Liver (tissue), 8 donors: ENCODE measurements at regions not wholly inside any gene's neighbourhood (a gene's known extent, or its start where the extent isn't known, plus 50 kb on each side); places are given as distances from the start of the nearest gene placed in this dataset.

Experiments
- DNase-seq: peaks from one replicate; pipeline ENCODE4 v3.0.0-alpha.2; 2017; ENCODE audit warnings: low spot score
- H3K27ac ChIP-seq, 2 donors: one replicate each; pipeline ENCODE4 v1.7.0; 2013; ENCODE audit warnings: inconsistent platforms in 2 of 2, low read length in 2 of 2, control low read depth in 1 of 2, low read depth in 1 of 2, mild to moderate bottlenecking in 1 of 2
- H3K27me3 ChIP-seq, 4 donors: one replicate each; pipeline versions ENCODE4 v1.6.1 to v1.7.0; 2013; ENCODE audit warnings: low read length in 3 of 4, inconsistent platforms in 1 of 4, mild to moderate bottlenecking in 1 of 4, moderate library complexity in 1 of 4; ENCODE audit not compliant: control insufficient read depth in 4 of 4, insufficient read depth in 4 of 4
- H3K36me3 ChIP-seq, 4 donors: one replicate each; pipeline versions ENCODE4 v1.6.1 to v1.7.0; 2013; ENCODE audit warnings: low read length in 3 of 4, mild to moderate bottlenecking in 3 of 4, low read depth in 1 of 4, moderate library complexity in 1 of 4; ENCODE audit not compliant: control insufficient read depth in 4 of 4, insufficient read depth in 3 of 4
- H3K4me1 ChIP-seq, 4 donors: one replicate each; pipeline versions ENCODE4 v1.6.1 to v1.7.0; 2013; ENCODE audit warnings: low read length in 3 of 4, mild to moderate bottlenecking in 3 of 4, moderate library complexity in 1 of 4; ENCODE audit not compliant: control insufficient read depth in 4 of 4, insufficient read depth in 4 of 4
- H3K4me3 ChIP-seq, 3 donors: one replicate each; pipeline versions ENCODE4 v1.6.1 to v1.7.0; 2013; ENCODE audit warnings: low read length in 3 of 3, control low read depth in 1 of 3, low read depth in 1 of 3, mild to moderate bottlenecking in 1 of 3
- H3K9ac ChIP-seq, 2 donors: one replicate each; pipeline ENCODE4 v1.7.0; 2013; ENCODE audit warnings: low read length in 2 of 2, mild to moderate bottlenecking in 2 of 2, moderate library complexity in 2 of 2, control low read depth in 1 of 2, low read depth in 1 of 2
- H3K9me3 ChIP-seq, 4 donors: one replicate each; pipeline versions ENCODE4 v1.6.1 to v1.7.0; 2013; ENCODE audit warnings: low read length in 3 of 4; ENCODE audit not compliant: control insufficient read depth in 4 of 4
- CTCF ChIP-seq: fragments of 150-350 bp; IDR thresholded peaks from 2 replicates; pipeline ENCODE4 v1.5.1; 2017; ENCODE audit warnings: improper control_type of control experiment, low read depth, low read length; ENCODE audit not compliant: missing input control
- EGR1 ChIP-seq, 2 donors: IDR thresholded peaks; 2 replicates each; pipeline ENCODE4 v1.6.1; 2016 to 2018; ENCODE audit warnings: antibody characterized with exemption in 2 of 2, low read depth in 2 of 2
- FOXA1 ChIP-seq: IDR thresholded peaks from 2 replicates; pipeline ENCODE4 v1.6.1; 2016; ENCODE audit warnings: antibody characterized with exemption
- FOXA2 ChIP-seq: IDR thresholded peaks from 2 replicates; pipeline ENCODE4 v1.6.1; 2016; ENCODE audit warnings: antibody characterized with exemption
- GABPA ChIP-seq, 2 donors: IDR thresholded peaks in 1 of 2; conservative IDR thresholded peaks in 1 of 2; 2 replicates each; pipeline ENCODE4 v1.6.1; 2016; ENCODE audit warnings: antibody characterized with exemption in 2 of 2, mild to moderate bottlenecking in 1 of 2, moderate library complexity in 1 of 2
- HNF4A ChIP-seq, 2 donors: conservative IDR thresholded peaks; 2 replicates each; pipeline ENCODE4 v1.6.1; 2016; ENCODE audit warnings: antibody characterized with exemption in 2 of 2, mild to moderate bottlenecking in 2 of 2
- HNF4G ChIP-seq: IDR thresholded peaks from 2 replicates; pipeline ENCODE4 v1.6.1; 2016; ENCODE audit warnings: antibody characterized with exemption
- JUND ChIP-seq, 2 donors: IDR thresholded peaks; 2 replicates each; pipeline ENCODE4 v1.6.1; 2016; ENCODE audit warnings: antibody characterized with exemption in 2 of 2
- NR2F2 ChIP-seq: IDR thresholded peaks from 2 replicates; pipeline ENCODE4 v1.6.1; 2016; ENCODE audit warnings: antibody characterized with exemption
- RAD21 ChIP-seq, 2 donors: IDR thresholded peaks; 2 replicates each; pipeline ENCODE4 v1.6.1; 2016; ENCODE audit warnings: antibody characterized with exemption in 2 of 2, mild to moderate bottlenecking in 2 of 2
- REST ChIP-seq: IDR thresholded peaks from 2 replicates; pipeline ENCODE4 v1.6.1; 2016; ENCODE audit warnings: antibody characterized with exemption, mild to moderate bottlenecking
- RXRA ChIP-seq, 2 donors: IDR thresholded peaks; 2 replicates each; pipeline ENCODE4 v1.6.1; 2017 to 2018; ENCODE audit warnings: antibody characterized with exemption in 2 of 2, mild to moderate bottlenecking in 1 of 2
- SP1 ChIP-seq: IDR thresholded peaks from 2 replicates; pipeline ENCODE4 v1.6.1; 2018; ENCODE audit warnings: antibody characterized with exemption, mild to moderate bottlenecking
- TAF1 ChIP-seq: conservative IDR thresholded peaks from 2 replicates; pipeline ENCODE4 v1.6.1; 2016; ENCODE audit warnings: antibody characterized with exemption, mild to moderate bottlenecking
- YY1 ChIP-seq: IDR thresholded peaks from 2 replicates; pipeline ENCODE4 v1.6.1; 2016; ENCODE audit warnings: antibody characterized with exemption, mild to moderate bottlenecking
- WGBS: extraction: QIAGEN DNeasy Blood & Tissue Kit; methylation state at CpG from one replicate; pipeline ENCODE4 v1.1.7; 2013; 5-methylcytosine and 5-hydroxymethylcytosine counted together
- TF ChIP-seq, protein P1 (sequence below): IDR thresholded peaks from 2 replicates; pipeline ENCODE4 v1.6.1; 2016; ENCODE audit warnings: antibody characterized with exemption
- TF ChIP-seq, protein P2 (sequence below): IDR thresholded peaks from 2 replicates; pipeline ENCODE4 v1.6.1; 2016; ENCODE audit warnings: antibody characterized with exemption
- TF ChIP-seq, protein P3 (sequence below): IDR thresholded peaks from 2 replicates; pipeline ENCODE4 v1.6.1; 2016; ENCODE audit warnings: antibody characterized with exemption
- donor health status: healthy.
- donor health status: healthy.
- donor health status: healthy.
- donor health status: healthy.
- donor health status: healthy.

- Histone ChIP-seq H3K27ac (no peak overlapping the region), H3K4me3 (no peak overlapping the region), H3K36me3 (no peaks in the 10 kb centered on the region), H3K4me1 (no peaks in the 10 kb centered on the region), H3K9ac (no peak overlapping the region), H3K9me3 (no peaks in the 10 kb centered on the region), H3K27me3 (no peaks in the 10 kb centered on the region)
- WGBS: 91% methylated on average over 1 of the region's 1 CpG
- TF ChIP-seq GABPA (IDR thresholded peaks at IDR 0.05 in 1 of 2, conservative IDR thresholded peaks at IDR 0.05 in 1 of 2) (no peak), YY1 (no peak), FOXA1 (no peak), SP1 (no peak), HNF4G (no peak), EGR1 (IDR thresholded peaks at IDR 0.05; ENCODE audit: low read depth in 2 of 2) (no peak), REST (no peak), FOXA2 (no peak), TAF1 (no peak), JUND (IDR thresholded peaks at IDR 0.05) (no peak), RAD21 (IDR thresholded peaks at IDR 0.05) (no peak), NR2F2 (no peak), HNF4A (conservative IDR thresholded peaks at IDR 0.05) (no peak), RXRA (IDR thresholded peaks at IDR 0.05) (no peak), CTCF (no peak)
- TF ChIP-seq, protein P1, sequence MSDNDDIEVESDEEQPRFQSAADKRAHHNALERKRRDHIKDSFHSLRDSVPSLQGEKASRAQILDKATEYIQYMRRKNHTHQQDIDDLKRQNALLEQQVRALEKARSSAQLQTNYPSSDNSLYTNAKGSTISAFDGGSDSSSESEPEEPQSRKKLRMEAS: no peak
- TF ChIP-seq, protein P2, sequence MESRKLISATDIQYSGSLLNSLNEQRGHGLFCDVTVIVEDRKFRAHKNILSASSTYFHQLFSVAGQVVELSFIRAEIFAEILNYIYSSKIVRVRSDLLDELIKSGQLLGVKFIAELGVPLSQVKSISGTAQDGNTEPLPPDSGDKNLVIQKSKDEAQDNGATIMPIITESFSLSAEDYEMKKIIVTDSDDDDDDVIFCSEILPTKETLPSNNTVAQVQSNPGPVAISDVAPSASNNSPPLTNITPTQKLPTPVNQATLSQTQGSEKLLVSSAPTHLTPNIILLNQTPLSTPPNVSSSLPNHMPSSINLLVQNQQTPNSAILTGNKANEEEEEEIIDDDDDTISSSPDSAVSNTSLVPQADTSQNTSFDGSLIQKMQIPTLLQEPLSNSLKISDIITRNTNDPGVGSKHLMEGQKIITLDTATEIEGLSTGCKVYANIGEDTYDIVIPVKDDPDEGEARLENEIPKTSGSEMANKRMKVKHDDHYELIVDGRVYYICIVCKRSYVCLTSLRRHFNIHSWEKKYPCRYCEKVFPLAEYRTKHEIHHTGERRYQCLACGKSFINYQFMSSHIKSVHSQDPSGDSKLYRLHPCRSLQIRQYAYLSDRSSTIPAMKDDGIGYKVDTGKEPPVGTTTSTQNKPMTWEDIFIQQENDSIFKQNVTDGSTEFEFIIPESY: no peak
- TF ChIP-seq, protein P3, sequence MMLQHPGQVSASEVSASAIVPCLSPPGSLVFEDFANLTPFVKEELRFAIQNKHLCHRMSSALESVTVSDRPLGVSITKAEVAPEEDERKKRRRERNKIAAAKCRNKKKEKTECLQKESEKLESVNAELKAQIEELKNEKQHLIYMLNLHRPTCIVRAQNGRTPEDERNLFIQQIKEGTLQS: no peak
- DNase-seq: no peak
Measured at GRCh38 chr9:80294955-80295354, 723.2 kb downstream of the TLE4 start.

DNA sequence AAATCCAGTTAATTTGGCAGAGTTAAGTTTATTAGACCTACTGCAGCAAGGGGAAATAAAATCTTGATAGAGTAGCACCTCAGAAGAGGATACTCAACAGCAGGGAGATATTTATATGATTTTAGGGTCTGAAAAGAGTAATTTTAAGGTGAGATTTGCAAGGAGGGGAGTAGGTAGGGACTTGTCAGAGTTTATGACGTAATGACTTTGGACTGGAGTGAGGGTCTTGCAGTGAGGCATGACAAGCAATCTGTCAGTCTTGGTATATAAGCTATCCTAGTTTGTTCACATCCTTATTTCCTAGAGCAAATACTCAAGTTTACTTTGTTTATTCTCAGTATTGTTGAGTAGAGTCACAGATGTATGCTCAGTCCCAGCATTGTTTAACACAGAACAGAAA is 722.6 kb downstream of the TLE4 start:
- Histone ChIP-seq H3K9ac (no peak overlapping the region), H3K4me1 (no peaks in the 10 kb centered on the region), H3K36me3 (no peaks in the 10 kb centered on the region), H3K4me3 (no peak overlapping the region), H3K9me3 (no peaks in the 10 kb centered on the region), H3K27ac (no peak overlapping the region), H3K27me3 (no peaks in the 10 kb centered on the region)
- WGBS: 73% methylated on average over 1 of the region's 1 CpG
- DNase-seq: no peak
- TF ChIP-seq EGR1 (IDR thresholded peaks at IDR 0.05; ENCODE audit: low read depth in 2 of 2): no peak
- no peak for TF ChIP-seq FOXA1
- TF ChIP-seq TAF1: no peak
- TF ChIP-seq, protein P1: no peak
- no peak for TF ChIP-seq NR2F2
- TF ChIP-seq, protein P2: no peak
- TF ChIP-seq HNF4G: no peak
- TF ChIP-seq GABPA (IDR thresholded peaks at IDR 0.05 in 1 of 2, conservative IDR thresholded peaks at IDR 0.05 in 1 of 2): no peak
- no peak for TF ChIP-seq JUND (IDR thresholded peaks at IDR 0.05)
- TF ChIP-seq REST: no peak
- TF ChIP-seq, protein P3: no peak
